Caco-2 (cell line): ENCODE measurements at regions not wholly inside any gene's neighbourhood (a gene's known extent, or its start where the extent isn't known, plus 50 kb on each side); places are given as distances from the start of the nearest gene placed in this dataset.

Source experiments
- BruUV-seq: library from RNA; stranded (reverse); fragments of 400-500 nt; replicated peaks from 2 replicates; lab custom pipeline; 2021; lab: Mats Ljungman, UMichigan
- CTCF ChIA-PET: fragments of 300-600 bp; sonication (Branson Sonifier 250); formaldehyde crosslinking; loops from one replicate; lab custom pipeline; 2022; ENCODE audit warnings: antibody characterized with exemption; lab: Charles Lee
- POLR2A ChIA-PET: fragments of 300-600 bp; sonication (Branson Sonifier 250); formaldehyde crosslinking; loops from one replicate; lab custom pipeline; 2022; ENCODE audit warnings: antibody characterized with exemption; lab: Charles Lee
- DNase-seq, 2 experiments: peaks; one replicate each; pipeline versions ENCODE4 v3.0.0 to v3.0.0-alpha.2; 2020 to 2022
- H3K27me3 ChIP-seq: replicated peaks from 2 replicates; pipeline ENCODE4 v1.6.0; 2011; ENCODE audit warnings: low read length; ENCODE audit not compliant: control insufficient read depth, insufficient read depth
- H3K36me3 ChIP-seq: 2 replicates; pipeline ENCODE4 v1.5.1; 2011; ENCODE audit warnings: low read length; ENCODE audit not compliant: control insufficient read depth, insufficient read depth
- H3K4me1 ChIP-seq: fragments of 250-450 bp; sonication (Bioruptor Pico); 2 replicates; pipeline ENCODE4 v1.5.1; 2020; ENCODE audit warnings: mild to moderate bottlenecking
- H3K4me3 ChIP-seq: 2 replicates; pipeline ENCODE4 v1.5.1; 2011; ENCODE audit warnings: low read depth, mild to moderate bottlenecking, control low read depth, low read length
- H3K9me3 ChIP-seq: fragments of 250-450 bp; sonication (Bioruptor Pico); 2 replicates; pipeline ENCODE4 v1.5.1; 2020; ENCODE audit warnings: mild to moderate bottlenecking, moderate library complexity
- H3K27ac Mint-ChIP-seq: one replicate; pipeline ENCODE4 v1.8.0; 2022; ENCODE audit warnings: mixed read lengths; ENCODE audit not compliant: unreplicated experiment
- H3K27me3 Mint-ChIP-seq: one replicate; pipeline ENCODE4 v1.8.0; 2022; ENCODE audit warnings: mixed read lengths; ENCODE audit not compliant: insufficient read depth, unreplicated experiment
- H3K36me3 Mint-ChIP-seq: one replicate; pipeline ENCODE4 v1.8.0; 2022; ENCODE audit warnings: mild to moderate bottlenecking, mixed read lengths; ENCODE audit not compliant: insufficient read depth, unreplicated experiment
- H3K4me1 Mint-ChIP-seq: one replicate; pipeline ENCODE4 v1.8.0; 2022; ENCODE audit warnings: low read depth, mixed read lengths; ENCODE audit not compliant: unreplicated experiment
- H3K4me3 Mint-ChIP-seq: one replicate; pipeline ENCODE4 v1.8.0; 2022; ENCODE audit warnings: mild to moderate bottlenecking, moderate library complexity, mixed read lengths; ENCODE audit not compliant: unreplicated experiment
- H3K9me3 Mint-ChIP-seq: one replicate; pipeline ENCODE4 v1.8.0; 2022; ENCODE audit warnings: mixed read lengths; ENCODE audit not compliant: unreplicated experiment
- intact Hi-C: fragments of 100-400 bp; cut with micrococcal nuclease; formaldehyde crosslinking; loops from one replicate; pipeline ENCODE4 v1.10.0; 2022; ENCODE audit not compliant: unreplicated experiment
- TF ChIP-seq, protein P1 (sequence below), 2 experiments: fragments of 200-600 bp in 1 of 2; IDR thresholded peaks; 1 replicate in 1 of 2; 2 replicates in 1 of 2; pipeline versions ENCODE4 v1.5.1 to v1.8.0; 2011 to 2022; ENCODE audit warnings: antibody characterized with exemption in 1 of 2, control low read depth in 1 of 2, inconsistent platforms in 1 of 2, low read depth in 1 of 2, low read length in 1 of 2, mild to moderate bottlenecking in 1 of 2, moderate library complexity in 1 of 2; ENCODE audit not compliant: insufficient read depth in 1 of 2, severe bottlenecking in 1 of 2, unreplicated experiment in 1 of 2

DNA sequence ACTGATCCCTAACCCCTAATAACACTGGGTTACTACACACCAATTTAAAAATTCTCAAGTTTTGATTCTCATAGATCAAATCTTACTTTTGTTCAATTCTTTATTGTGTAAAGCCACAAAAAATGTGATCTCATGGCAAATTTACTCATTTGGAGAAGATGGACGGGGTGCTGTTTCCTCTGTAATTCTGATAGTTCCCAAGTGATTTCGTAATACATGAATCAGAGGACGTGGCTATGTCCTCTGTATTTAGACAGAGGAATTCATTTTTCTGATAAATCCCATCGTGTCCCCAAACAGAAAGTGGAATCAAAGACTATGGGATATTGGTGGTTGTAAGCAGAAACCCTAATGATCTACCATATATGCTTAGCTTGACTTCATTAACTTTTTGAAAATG is 76.6 kb upstream of the GNG2 start:
- H3K9me3 Mint-ChIP-seq = peaks cover 27% of the 10 kb centered on the region
- no peaks in the 10 kb centered on the region for H3K36me3 ChIP-seq
- intact Hi-C loops = no loop called here
- H3K27me3 Mint-ChIP-seq = peaks cover 3% of the 10 kb centered on the region
- H3K4me3 Mint-ChIP-seq = no peak overlapping the region
- H3K27me3 ChIP-seq = no peaks in the 10 kb centered on the region
- H3K4me3 ChIP-seq = no peak overlapping the region
- TF ChIP-seq, protein P1, sequence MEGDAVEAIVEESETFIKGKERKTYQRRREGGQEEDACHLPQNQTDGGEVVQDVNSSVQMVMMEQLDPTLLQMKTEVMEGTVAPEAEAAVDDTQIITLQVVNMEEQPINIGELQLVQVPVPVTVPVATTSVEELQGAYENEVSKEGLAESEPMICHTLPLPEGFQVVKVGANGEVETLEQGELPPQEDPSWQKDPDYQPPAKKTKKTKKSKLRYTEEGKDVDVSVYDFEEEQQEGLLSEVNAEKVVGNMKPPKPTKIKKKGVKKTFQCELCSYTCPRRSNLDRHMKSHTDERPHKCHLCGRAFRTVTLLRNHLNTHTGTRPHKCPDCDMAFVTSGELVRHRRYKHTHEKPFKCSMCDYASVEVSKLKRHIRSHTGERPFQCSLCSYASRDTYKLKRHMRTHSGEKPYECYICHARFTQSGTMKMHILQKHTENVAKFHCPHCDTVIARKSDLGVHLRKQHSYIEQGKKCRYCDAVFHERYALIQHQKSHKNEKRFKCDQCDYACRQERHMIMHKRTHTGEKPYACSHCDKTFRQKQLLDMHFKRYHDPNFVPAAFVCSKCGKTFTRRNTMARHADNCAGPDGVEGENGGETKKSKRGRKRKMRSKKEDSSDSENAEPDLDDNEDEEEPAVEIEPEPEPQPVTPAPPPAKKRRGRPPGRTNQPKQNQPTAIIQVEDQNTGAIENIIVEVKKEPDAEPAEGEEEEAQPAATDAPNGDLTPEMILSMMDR (IDR thresholded peaks at IDR 0.05; ENCODE audit: insufficient read depth in 1 of 2, low read depth in 1 of 2, low read length in 1 of 2, severe bottlenecking in 1 of 2, unreplicated experiment in 1 of 2) = no peak
- H3K27ac Mint-ChIP-seq = no peak overlapping the region
- BruUV-seq = no TSS peak
- peaks cover 8% of the 10 kb centered on the region for H3K4me1 Mint-ChIP-seq
- CTCF ChIA-PET = no interaction called here
- no peaks in the 10 kb centered on the region for H3K36me3 Mint-ChIP-seq
- H3K4me1 ChIP-seq = no peaks in the 10 kb centered on the region
- H3K9me3 ChIP-seq = peaks cover 9% of the 10 kb centered on the region; the same call in 1 of the 2 replicates
- POLR2A ChIA-PET = no interaction called here
- no peak for DNase-seq

GRCh38 chr14:51784466-51784865 is 75.9 kb upstream of the GNG2 start:
- H3K4me3 Mint-ChIP-seq = no peak overlapping the region
- no peak overlapping the region for H3K27ac Mint-ChIP-seq
- Histone ChIP-seq H3K4me1 (no peaks in the 10 kb centered on the region), H3K9me3 (peaks cover 9% of the 10 kb centered on the region; the same call in 1 of the 2 replicates), H3K27me3 (no peaks in the 10 kb centered on the region), H3K4me3 (no peak overlapping the region), H3K36me3 (no peaks in the 10 kb centered on the region)
- H3K9me3 Mint-ChIP-seq = peaks cover 27% of the 10 kb centered on the region
- TF ChIP-seq, protein P1 (IDR thresholded peaks at IDR 0.05; ENCODE audit: insufficient read depth in 1 of 2, low read depth in 1 of 2, low read length in 1 of 2, severe bottlenecking in 1 of 2, unreplicated experiment in 1 of 2) = no peak
- POLR2A ChIA-PET = no interaction called here
- no TSS peak for BruUV-seq
- peaks cover 8% of the 10 kb centered on the region for H3K4me1 Mint-ChIP-seq
- intact Hi-C loops = no loop called here
- H3K36me3 Mint-ChIP-seq = no peaks in the 10 kb centered on the region
- peaks cover 6% of the 10 kb centered on the region for H3K27me3 Mint-ChIP-seq
- DNase-seq = no peak
- CTCF ChIA-PET = interaction anchor here (0.5 kb wide), 1 partner anchor 10 kb away, joined by 3 read pairs; no protein-coding TSS in a partner anchor

DNA sequence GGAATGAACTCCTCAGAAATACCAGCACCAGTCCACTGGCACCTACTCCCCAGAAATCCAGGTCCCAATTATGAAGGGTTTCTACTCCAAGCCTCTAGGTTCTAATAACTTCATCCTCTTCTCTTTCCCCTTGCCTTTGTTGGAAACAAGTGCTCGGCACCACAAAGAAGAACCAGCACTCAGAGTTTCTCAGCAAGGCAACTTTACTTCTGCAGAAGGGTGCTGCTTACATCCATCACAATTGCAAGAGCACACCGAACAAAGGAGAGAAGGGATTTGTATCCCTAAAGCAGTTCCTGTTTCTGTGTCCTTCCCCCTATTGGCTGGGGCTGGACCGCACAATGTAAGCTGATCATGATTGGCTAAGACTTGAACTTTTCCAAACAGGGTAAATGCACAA is 74.2 kb upstream of the GNG2 start:
- TF ChIP-seq, protein P1 (IDR thresholded peaks at IDR 0.05; ENCODE audit: insufficient read depth in 1 of 2, low read depth in 1 of 2, low read length in 1 of 2, severe bottlenecking in 1 of 2, unreplicated experiment in 1 of 2) = no peak
- H3K4me1 Mint-ChIP-seq = no peaks in the 10 kb centered on the region
- no peaks in the 10 kb centered on the region for H3K4me1 ChIP-seq
- no peaks in the 10 kb centered on the region for H3K36me3 Mint-ChIP-seq
- ChIA-PET POLR2A (no interaction called here), CTCF (no interaction called here)
- no TSS peak for BruUV-seq
- H3K4me3 Mint-ChIP-seq = no peak overlapping the region
- peaks cover 9% of the 10 kb centered on the region; the same call in 1 of the 2 replicates for H3K9me3 ChIP-seq
- no peak for DNase-seq
- intact Hi-C loops = no loop called here
- H3K36me3 ChIP-seq = no peaks in the 10 kb centered on the region
- no peak overlapping the region for H3K4me3 ChIP-seq
- H3K9me3 Mint-ChIP-seq = peaks cover 27% of the 10 kb centered on the region
- no peak overlapping the region for H3K27ac Mint-ChIP-seq
- H3K27me3 Mint-ChIP-seq = peaks cover 6% of the 10 kb centered on the region
- no peaks in the 10 kb centered on the region for H3K27me3 ChIP-seq
